Uterus (tissue), 2 donors: ENCODE measurements at regions not wholly inside any gene's neighbourhood (a gene's known extent, or its start where the extent isn't known, plus 50 kb on each side); places are given as distances from the start of the nearest gene placed in this dataset.

Experiments
- POLR2A ChIP-seq, 2 donors: fragments of 450-650 bp; IDR thresholded peaks; one replicate each; pipeline ENCODE4 v1.6.1; 2016; ENCODE audit warnings: antibody characterized with exemption in 2 of 2, mild to moderate bottlenecking in 1 of 2, moderate library complexity in 1 of 2
- TF ChIP-seq, protein P1 (sequence below), 4 experiments: fragments of 200-600 bp in 2 of 4; fragments of 450-650 bp in 2 of 4; sonication (generic) in 2 of 4; IDR thresholded peaks; one replicate each; pipeline ENCODE4 v1.5.1; 2016 to 2019; ENCODE audit warnings: antibody characterized with exemption in 4 of 4, mild to moderate bottlenecking in 2 of 4, moderate library complexity in 1 of 4

- no peak for TF ChIP-seq POLR2A (IDR thresholded peaks at IDR 0.05)
- TF ChIP-seq, protein P1, sequence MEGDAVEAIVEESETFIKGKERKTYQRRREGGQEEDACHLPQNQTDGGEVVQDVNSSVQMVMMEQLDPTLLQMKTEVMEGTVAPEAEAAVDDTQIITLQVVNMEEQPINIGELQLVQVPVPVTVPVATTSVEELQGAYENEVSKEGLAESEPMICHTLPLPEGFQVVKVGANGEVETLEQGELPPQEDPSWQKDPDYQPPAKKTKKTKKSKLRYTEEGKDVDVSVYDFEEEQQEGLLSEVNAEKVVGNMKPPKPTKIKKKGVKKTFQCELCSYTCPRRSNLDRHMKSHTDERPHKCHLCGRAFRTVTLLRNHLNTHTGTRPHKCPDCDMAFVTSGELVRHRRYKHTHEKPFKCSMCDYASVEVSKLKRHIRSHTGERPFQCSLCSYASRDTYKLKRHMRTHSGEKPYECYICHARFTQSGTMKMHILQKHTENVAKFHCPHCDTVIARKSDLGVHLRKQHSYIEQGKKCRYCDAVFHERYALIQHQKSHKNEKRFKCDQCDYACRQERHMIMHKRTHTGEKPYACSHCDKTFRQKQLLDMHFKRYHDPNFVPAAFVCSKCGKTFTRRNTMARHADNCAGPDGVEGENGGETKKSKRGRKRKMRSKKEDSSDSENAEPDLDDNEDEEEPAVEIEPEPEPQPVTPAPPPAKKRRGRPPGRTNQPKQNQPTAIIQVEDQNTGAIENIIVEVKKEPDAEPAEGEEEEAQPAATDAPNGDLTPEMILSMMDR (IDR thresholded peaks at IDR 0.05), result no peak
Observed at GRCh38 chr6:163892824-163893561, 478.5 kb downstream of the QKI start.
